ENCODE measurements at regions not wholly inside any gene's neighbourhood (a gene's known extent, or its start where the extent isn't known, plus 50 kb on each side); places are given as distances from the start of the nearest gene placed in this dataset.

DNA sequence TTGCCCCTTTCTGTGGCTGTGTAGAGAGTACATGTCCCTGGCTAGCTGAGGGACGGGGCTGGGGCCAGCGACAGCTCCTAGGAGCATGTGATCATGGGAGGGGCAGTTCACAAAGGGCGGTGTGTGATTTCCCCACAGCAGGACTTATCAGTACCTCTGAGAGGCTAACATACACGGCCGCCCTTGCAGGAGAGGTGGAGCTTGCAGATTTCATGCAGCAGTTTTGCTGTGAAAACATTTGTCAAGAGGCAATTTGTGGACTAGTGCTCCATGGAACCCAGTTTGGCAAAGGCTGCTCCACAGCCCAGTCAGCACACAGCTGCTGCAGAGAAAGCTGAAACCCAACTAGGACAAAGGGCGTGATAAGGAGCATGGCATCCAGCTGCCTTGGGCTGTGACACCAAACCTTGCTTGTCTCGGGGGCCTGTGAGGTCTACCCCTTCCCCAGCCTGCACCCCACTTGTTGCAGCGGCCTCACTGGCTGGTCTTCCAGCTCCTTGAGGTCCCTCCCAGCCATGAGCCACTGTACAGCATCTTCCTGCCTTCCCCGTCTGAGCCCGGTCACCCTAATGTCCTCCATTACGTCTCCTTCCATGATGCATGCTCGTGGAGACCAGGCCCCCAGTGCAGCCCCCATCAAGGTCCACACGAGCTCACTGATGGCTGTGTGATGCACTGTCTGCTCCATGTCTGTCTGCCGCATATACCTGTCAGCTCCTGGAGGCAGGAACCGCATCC is 121.4 kb upstream of the HDAC4 start:
- DNase-seq, result no peak

DNA sequence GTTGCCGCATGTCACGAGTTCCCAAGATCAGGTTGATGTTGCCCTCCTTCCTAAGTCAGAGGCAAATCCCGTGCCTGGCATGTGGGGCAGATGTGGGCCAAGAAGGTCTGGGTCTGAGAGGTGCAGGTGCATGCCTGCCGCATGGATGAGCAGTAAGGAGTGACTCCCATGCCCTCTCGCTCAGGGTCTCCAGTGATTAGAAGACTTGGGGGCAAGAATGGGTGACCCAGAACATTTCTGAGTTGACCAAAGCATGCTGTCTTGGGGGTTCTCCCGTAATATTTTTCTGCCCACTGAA is 120.6 kb upstream of the HDAC4 start:
- DNase-seq, result no peak

DNA sequence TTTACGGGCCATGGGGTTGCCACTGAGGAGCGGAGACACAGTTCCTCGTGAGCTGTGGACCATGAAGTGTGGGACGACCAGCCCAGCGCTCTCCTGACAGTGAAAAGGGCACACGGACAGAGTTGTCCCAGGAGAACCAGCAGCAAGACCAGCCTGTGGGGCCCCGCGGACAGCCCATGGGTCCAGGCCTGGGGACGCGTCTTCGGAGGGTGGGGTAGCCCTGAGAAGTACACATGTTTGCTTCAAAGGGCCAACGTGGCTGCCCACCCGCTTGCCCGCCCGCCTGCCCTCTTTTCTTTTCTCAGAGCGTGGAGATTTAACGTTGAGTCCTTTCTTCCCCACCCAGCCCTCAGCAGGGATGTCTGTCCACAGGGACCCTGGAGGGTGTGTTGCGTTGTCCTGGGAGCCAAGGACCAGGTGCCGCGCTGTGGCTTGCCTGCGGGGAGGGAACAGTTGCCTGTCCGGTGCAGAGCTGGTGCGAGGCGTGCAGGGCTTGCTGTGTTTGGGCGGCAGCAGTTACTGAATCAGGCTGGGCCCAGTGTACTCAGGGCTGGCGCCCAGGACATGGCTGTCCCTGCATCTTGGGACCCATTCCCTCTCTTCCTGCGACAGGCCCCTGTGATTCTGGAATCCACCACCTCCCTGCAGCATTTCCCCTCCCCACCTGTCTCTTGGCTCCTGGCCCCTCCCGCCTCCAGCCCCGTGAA is 120.1 kb upstream of the HDAC4 start:
- DNase-seq, result no peak

DNA sequence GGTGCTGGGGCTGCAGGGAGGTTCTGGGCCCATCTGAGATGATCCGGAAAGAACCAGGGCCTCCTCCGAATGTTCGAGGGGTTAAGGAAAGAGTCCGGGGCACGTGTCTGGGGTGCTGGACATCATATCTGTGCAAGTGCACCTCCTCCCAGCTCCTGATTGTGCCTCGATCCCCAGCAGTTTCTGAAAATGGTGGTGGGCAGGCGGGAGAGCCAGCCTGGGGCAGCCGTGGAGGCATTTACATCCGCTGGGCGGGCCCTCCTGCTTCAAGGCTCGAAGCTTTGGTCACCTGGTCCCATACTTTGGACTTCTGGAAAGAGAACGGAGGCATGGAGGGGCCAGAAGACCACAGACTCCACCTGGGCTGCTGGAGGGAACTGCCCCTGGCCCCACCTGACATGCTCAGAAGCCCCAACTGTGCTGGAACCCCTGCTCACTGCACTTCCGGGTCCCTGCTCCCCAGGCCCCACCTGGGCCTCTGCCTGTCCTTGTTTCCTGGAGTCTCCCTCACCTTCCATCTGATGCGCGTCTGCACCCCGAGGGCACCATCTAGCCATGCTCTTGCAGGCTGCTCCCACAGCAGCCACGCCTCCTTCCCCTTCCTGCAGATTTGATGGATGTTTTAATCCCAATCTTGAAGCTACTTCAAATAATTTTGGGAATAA is 119.2 kb upstream of the HDAC4 start:
- no peak for DNase-seq

DNA sequence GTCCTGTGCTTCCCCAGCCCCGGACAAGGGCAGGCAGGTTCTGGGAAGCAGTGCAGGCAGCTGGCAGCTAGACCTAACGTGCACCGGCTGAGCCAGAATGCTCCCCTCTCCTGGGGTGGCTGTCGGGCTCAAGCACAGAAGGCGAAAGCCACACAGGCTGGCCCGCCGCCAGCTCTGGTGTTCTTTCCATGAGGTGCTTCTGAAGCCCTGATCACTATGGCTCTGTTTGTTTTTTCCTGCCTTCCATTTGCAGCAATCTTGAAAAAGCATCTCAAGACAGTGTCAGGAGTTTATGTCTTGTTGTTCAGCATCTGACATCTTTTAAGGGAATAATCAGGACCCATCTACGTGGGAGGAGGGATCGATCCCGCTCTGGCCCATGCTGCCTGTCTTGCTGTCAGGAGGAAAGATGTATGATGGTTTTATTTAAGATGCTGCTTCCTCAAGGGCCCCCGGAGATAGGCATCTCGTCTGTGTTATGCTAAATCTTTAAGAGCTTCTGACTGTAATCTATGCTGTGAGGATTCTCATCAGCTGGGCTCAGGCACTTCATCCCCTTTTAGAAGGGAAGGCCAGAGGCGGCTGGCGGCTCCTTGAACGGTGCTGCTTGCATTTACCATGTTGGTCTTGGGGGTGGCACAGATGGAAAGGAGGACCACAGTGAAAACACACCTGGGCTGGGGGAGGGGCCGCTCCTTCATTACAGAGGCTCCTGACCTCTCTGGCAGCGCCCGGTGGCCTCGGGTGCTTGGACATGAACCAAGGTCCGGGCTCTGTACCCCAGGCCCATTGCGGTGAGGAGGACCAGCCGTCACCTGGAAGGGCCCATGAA is 118.5 kb upstream of the HDAC4 start:
- DNase-seq, result no peak

DNA sequence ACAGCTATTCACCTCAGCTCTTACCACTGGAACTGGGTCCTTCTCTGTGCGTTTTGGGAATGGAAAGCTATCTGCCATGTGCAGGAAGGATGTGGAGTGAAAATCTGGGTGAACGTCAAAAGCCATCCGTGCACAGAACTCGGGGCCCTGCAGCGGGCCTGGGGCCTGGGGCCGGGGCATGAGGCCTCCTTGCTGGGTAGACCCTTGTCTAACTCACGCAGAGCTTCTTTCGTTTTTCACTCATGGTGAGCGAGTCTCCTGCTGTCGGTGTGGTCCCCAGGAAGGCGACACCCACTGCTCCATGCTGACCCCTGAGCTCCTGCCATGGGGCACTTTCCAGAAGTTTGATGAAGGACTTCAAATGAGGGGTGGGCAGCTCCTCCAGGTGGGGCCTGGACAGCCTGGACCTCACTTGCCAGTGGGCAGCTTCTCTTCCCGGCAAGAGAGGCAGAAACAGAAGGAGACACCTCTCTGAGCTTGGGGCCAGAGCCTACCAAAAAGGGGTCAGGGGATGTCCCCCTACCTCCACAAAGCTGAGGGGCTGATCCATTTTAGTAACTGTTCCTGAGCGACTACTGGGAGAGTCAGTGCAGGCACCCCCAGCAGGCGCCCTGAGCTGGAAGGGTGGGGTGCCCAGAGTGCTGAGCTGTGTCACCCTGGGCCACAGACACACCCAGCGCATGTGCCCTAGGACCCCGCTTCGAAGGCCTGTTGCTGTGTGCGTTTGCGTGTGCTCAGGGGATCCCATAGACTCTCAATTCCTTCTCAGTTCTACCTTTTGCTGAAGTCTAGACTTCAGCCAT is 117.7 kb upstream of the HDAC4 start:
- DNase-seq, result no peak

DNA sequence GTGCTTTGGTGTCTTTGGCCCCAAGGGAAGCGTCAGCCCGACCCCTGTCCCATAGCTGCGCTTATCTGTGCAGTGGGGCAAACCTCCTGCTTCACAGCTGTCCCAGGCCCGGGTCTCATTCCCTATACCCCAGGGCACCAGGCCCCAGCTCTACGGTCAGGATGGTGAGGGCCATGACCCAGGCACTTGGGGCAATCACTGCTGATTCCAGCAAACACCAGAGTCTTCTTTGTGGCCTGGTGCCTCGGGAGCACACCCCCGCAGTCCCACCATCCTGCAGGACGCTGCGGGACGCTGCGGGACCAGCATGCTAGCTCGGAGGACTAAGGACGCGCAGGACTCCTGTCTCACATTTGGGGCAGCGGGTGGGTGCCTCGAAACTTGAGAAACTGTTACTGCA is 116.9 kb upstream of the HDAC4 start:
- DNase-seq, result no peak

DNA sequence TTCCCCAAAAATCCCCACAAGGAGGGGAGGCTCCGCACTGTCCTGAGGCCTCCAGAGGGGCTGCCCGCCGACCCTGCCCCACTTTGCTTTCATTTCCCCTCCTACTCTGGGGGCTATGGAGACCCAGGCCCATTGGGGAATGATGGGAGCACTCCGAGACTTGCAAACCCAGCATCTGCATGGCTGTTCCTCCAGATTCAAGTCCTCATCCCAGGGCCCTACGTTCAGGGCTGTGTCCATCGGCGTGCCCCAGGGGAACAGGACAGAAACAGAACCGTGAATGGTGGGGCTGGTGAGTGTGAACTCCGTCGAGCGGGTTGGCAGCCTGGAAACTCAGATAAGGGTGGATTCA is 116.1 kb upstream of the HDAC4 start:
- DNase-seq, result no peak

DNA sequence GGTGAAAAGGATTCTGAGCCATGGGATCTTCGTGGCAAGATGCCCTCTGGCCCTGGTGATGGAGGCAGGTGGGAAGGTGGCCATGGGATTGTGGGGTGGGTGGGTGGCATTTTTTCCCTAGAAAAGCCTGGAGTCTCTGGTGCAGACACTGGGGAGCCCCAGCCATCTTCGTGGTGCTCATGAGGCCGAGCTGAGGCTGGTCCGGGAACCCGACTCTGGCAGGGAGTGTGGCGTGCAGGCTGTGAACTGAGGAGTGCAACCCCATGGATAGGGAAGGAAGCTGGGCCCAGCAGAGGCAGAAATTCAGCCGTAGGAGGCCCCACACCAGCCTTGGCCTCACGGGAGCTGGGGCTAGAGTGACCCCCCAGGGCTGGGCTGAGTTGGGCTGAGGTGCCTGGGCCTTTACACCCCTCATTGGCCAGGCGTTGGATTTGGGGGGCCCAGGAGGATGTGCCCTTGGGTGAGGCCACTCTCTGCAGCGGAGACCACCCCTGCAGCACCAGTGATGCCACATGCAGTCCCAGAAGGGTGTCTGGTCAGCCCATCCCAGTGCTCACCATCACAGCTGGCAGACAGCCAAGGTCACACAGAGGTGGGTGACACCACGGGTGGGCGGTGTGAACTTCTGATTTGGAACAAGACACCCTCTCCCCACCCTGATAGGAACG is 115.6 kb upstream of the HDAC4 start:
- no peak for DNase-seq

DNA sequence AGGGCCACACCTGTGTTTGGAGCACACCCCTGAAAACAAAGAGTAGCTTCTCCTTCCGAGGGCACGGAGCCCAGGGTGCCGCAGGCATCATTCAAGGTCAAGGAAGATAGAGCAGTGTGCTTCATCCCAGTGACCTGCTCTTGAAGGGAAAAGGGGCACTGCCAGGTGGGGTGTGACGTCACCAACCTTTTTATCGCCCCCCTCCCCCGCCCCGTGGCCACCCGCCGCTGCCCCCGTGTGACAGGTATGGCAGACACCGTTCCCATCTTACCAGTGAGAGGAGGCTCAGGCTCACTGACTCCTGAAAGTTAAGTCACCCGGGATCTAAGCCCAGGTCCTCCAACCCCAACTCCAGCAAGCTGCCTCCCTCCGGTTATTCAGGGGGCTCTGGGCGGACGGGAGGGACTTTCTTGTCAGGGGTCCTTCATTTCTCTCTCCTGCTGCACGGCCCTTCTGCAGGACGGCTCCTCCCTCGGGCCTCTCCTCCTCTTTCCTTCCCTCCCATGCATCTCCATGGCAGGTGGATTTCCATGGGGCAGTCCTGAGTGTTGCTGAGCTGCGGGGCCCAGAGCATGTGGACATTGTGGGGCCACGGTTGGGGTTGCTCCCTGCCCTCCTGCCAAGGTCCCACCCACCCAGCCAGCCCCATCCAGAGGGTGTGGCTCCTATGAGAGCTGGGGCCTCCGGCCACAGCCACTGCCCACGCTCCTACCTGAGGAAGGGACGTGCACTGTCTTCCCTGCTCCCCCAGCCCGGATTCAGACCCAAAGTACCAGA is 114.1 kb upstream of the HDAC4 start:
- DNase-seq, result no peak

DNA sequence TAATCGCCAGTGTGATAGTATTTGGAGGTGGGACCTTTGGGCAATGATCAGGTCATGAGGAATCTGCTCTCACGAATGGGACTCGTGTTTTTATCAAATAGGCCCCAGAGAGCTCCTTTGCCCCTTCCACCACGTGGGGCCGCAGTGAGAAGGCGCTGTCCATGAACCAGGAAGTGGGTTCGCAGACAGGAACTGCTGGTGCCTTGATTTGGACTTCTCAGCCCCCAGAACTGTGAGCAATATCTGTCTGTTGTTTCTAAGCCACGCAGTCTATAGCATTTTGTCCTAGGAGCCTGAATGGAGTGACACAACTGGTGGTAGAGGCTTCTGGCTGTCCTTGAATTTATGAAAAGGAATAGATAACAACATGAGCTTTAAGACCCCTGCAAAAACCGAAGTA is 111.2 kb upstream of the HDAC4 start:
- no peak for DNase-seq

DNA sequence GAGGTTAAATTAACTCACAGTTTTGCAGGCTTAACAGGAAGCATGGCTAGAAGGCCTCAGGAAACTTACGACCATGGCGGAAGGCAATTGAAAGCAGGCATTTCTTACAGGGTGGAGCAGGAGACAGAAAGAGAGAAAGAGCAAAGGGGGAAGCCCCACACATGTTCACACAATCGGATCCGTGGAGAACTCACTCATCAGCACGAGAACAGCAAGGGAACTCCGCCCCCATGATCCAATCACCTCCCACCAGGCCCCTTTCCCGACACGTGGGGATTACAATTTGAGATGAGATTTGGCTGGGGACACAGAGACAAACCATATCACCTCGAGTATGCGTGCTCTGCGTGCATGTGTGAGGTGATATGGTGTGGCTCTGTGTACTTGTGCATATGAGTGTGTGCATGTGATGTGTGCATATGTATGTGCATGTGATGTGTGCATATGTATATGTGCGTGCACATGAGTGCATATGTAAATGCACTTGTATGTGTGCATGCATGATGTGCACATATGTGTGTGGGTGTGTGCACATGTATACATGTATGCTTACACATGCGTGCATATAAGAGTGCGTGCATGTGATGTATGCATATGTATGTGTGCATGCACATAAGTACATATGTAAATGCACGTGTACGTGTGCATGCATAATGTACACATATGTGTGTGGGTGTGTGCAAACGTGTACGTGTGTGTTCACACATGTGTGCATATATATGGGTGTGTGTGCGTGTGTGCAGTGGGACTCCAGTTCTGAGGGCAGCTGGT is 108.7 kb upstream of the HDAC4 start:
- DNase-seq, result no peak

DNA sequence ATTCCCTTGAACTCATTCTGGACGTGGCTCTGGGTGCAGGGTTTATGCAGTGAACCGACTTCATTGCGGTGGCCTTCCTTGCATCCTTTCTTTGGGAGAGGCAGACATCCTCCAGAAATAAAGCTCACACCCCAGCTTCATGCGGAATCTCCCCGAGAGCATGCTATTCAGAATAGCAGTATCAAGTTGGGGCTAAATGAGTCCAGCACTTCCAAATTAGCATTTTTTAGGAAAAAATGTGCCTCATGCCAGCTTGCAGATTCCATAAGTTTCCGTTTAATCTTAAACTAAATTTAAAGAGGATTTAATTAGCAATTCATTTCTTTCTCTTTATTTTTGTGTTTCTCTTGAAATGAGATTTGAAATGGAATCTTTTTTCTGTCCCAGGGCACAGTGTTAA is 107.4 kb upstream of the HDAC4 start:
- DNase-seq, result no peak

DNA sequence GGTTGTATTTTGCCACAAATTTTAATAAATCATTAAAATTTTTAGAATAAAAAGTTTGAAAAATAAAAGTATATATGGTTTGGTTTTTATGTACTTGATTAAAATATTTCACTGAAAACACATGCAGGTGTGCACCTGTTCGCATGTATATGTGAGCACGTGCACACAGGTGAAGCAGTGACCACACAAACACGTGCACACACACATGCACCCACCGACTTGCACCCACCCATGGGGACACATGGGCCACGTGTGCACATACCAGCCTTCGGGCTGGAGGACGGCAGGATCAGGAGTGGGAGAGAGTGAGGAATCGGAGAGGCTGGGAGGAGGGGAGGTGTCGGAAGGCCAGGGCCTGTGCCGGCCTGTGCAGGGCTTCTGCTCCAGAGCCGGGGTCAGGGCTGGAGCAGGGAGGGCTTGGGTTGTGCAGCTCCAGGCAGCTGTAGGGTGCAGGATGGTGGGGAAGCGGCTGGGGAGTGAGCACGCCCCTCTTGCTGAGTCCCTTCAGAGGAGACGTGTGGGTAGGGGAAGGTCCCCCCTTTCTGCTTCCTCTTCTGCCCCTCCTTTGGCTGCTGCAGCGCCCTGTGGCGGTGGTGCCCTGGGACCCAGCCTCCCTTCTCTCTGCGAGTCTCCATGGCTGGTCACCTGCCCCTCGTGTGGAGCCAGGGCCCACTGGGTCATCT is 106.9 kb upstream of the HDAC4 start:
- no peak for DNase-seq

DNA sequence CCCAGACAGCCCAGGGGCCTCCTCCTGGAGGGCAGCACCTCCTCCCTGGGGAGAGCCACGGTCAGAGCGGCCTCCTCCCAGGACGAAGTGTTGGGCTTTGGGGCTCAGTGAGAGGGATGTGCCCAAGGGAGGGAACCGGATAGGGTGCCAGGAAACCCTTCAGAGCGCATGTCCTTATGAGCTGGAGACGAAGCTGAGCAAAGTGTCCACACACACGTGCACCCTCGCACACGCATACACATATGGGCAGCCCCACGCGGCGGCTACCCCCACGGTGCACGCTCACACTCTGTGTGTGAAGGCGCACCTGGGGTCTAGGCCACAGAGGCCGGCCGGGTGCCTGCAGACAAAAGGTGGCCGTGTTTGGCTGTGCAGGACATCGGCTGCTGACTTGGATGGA is 106.1 kb upstream of the HDAC4 start:
- no peak for DNase-seq

DNA sequence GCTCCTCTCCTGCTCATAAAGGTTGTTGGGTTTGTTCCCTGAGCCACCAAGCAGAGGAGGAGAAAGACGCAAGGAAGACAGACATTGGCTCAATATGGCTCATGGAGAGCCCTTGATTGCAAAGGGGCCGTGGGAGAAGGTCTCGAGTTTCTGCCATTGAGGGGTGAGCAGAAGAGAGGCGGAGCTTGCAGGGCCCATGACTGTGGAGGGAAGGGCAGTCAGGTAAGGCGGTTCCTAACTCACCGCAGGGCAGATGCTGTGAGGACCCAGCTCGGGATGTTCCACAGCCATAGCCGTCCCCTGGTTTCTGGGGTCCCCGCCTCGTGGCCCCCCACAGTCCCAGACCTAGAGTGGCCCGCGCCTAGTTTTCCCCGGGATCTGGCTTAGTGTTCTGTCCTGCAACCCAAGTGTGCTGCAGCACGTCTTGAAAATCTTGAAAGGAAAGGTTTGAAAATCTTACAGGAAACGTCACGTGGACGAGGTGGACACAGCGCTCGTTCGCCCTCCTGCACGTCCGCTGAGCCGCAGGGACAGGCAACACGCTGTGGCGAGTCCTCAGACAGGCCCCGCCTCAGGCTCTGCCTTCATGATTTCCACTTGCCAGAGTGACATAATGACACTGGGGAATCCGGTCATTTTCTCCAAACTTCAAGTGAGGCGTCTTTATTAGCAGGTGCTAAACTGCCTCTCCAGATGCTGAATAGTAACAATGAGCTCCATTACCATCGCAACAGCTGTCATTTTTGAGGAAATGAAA is 105.5 kb upstream of the HDAC4 start:
- DNase-seq, result no peak

DNA sequence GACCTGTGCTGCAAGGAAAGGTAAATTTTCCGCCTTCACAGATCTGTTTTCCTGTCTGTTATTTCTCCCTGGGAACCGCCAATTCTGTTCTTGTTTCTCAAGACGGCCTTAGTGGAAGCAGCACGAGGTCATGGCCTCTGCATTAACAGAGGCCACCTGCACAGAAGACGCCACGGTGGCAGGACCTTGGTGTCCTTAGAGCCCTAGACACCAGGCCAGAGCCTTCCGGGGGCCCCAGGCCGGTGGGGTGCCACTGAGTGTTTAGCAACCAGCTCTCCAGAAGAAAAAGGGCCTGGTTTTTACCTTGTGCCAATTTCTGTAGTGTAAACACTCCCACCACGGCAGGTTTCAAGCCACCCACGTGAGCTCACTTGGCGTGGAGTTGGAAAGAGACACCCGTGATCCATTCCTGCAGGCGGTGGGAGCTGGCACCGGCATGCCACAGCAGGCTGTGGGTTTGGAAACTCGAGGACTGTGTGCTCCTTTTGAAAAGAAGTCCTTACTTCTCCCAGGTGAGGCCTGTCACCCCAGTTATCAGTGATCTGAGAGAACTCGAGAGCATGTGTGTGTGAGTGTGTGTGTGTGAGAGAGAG is 103.9 kb upstream of the HDAC4 start:
- DNase-seq, result no peak

DNA sequence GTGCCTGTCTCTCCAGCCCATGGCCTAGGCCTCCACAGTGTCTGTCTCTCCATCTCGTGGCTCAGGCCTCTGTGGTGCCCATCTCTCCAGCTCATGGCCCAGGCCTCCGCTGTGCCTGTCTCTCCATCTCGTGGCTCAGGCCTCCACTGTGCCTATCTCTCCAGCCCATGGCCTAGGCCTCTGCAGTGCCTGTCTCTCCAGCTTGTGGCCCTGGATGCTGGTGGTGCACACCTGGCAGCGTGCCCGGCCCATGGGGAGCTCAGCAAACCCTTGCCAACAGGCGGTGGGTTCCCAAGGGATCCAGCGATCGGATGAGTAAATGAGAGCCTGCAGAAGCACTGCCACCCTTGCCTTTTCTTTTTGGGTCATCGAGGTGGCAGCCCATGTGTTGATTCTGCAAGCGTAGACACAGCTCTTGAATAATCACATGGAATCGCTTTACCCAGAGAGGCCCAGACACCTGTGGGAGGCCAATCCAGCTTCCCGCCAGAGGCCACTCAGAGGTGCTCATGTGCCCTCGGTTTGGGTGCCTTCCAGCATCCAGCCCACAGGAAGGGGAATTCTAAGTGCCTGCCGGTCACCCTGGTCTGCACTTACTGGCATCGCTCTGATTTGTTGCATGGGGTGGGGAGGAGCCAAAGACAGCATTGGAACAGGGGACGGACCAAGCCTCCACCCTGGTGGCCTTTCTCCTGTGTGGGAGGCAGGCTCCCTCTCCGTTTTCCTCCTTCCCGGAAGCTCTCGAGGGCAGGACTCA is 101.8 kb upstream of the HDAC4 start:
- no peak for DNase-seq
